Heart left ventricle (tissue), 13 donors: ENCODE measurements at regions not wholly inside any gene's neighbourhood (a gene's known extent, or its start where the extent isn't known, plus 50 kb on each side); places are given as distances from the start of the nearest gene placed in this dataset.

Experiments
- POLR2A ChIP-seq, 2 donors: fragments of 450-650 bp; IDR thresholded peaks; one replicate each; pipeline ENCODE4 v1.6.1; 2017; ENCODE audit warnings: antibody characterized with exemption in 2 of 2, mild to moderate bottlenecking in 2 of 2, moderate library complexity in 2 of 2
- TF ChIP-seq, protein P1 (sequence below), 12 donors: fragments of 200-600 bp; sonication (generic) in 4 of 12; IDR thresholded peaks; one replicate each; pipeline versions ENCODE4 v1.5.0 to v1.8.0; 2018 to 2022; ENCODE audit warnings: antibody characterized with exemption in 12 of 12, mild to moderate bottlenecking in 5 of 12
- donor health status: ischemic (EF 13 %, LVEDD 7.1; RV severe dilation, severe dysfunction).
- donor health status: DM: no; HTN: yes; CAD: no.
- donor health status: DM: no; HTN: no; CAD: no.
- donor health status: ischemic (EF 25% LVEDD 6.9; RV normal size, moderate dysfunction).
- donor health status: ischemic (EF 25% LVEDD 5.7; RV mildly dilated, moderate dysfunction).
- donor health status: ischemic (EF 35%, LVEDD 5.7; RV mildly dilated, moderate dysfunction).
- donor health status: nonischemic (EF 11% LVEDD 7.7; RV severe dilation, severe dysfunction).
- donor health status: DM: yes; HTN: yes; CAD: no.
- donor health status: PGD.
- donor health status: ischemic (EF 29% LVEDD 5.4; RV normal size, mild dysfunction).
- donor health status: nonischemic (EF 23%, LVEDD 6.1; RV moderate dilation, normal function).

DNA sequence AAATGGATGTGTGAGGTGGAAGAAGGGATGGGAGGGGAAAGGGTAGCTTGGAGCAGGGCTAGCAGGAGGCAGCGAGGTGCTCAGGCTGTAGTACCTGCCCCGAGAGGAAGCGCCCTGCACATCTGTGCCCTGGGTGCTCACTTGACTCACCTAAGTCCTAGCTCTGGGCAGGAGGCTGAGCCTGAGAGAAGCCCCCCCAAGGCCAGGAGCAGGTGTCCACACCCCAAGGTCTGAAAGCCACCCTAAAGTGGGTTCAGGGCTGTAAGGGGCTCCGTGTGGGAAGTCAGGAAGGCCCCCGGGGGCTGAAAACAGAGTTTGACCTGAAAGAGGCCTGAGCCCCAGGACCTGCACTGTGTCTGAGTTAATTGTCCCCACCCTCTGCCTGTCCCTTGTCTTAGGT lies 95.8 kb upstream of the PODXL start:
- no peak for TF ChIP-seq POLR2A (IDR thresholded peaks at IDR 0.05)
- TF ChIP-seq, protein P1, sequence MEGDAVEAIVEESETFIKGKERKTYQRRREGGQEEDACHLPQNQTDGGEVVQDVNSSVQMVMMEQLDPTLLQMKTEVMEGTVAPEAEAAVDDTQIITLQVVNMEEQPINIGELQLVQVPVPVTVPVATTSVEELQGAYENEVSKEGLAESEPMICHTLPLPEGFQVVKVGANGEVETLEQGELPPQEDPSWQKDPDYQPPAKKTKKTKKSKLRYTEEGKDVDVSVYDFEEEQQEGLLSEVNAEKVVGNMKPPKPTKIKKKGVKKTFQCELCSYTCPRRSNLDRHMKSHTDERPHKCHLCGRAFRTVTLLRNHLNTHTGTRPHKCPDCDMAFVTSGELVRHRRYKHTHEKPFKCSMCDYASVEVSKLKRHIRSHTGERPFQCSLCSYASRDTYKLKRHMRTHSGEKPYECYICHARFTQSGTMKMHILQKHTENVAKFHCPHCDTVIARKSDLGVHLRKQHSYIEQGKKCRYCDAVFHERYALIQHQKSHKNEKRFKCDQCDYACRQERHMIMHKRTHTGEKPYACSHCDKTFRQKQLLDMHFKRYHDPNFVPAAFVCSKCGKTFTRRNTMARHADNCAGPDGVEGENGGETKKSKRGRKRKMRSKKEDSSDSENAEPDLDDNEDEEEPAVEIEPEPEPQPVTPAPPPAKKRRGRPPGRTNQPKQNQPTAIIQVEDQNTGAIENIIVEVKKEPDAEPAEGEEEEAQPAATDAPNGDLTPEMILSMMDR (IDR thresholded peaks at IDR 0.05) = no peak
